Loucy (cell line): ENCODE measurements at regions not wholly inside any gene's neighbourhood (a gene's known extent, or its start where the extent isn't known, plus 50 kb on each side); places are given as distances from the start of the nearest gene placed in this dataset.

Source experiments
- H2AFZ ChIP-seq: fragments of 200-600 bp; sonication (generic); 2 replicates; pipeline ENCODE4 v1.6.0; 2016; ENCODE audit warnings: antibody characterized with exemption, mild to moderate bottlenecking, low read length, moderate library complexity
- H3F3A ChIP-seq: fragments of 200-600 bp; 2 replicates; pipeline ENCODE4 v1.6.0; 2016; ENCODE audit warnings: antibody characterized with exemption, low read depth, mild to moderate bottlenecking
- H3K27me3 ChIP-seq: fragments of 200-600 bp; sonication (generic); 2 replicates; pipeline ENCODE4 v1.6.1; 2014; ENCODE audit warnings: low read length, mild to moderate bottlenecking; ENCODE audit not compliant: insufficient read depth, poor library complexity, severe bottlenecking
- H3K36me3 ChIP-seq: fragments of 200-600 bp; sonication (generic); 2 replicates; pipeline ENCODE4 v1.6.1; 2016; ENCODE audit warnings: low read length; ENCODE audit not compliant: insufficient read depth
- H3K4me1 ChIP-seq: fragments of 200-600 bp; sonication (generic); 2 replicates; pipeline ENCODE4 v1.5.1; 2014; ENCODE audit warnings: low read length, mild to moderate bottlenecking; ENCODE audit not compliant: insufficient read depth, poor library complexity, severe bottlenecking
- H3K4me2 ChIP-seq: fragments of 200-600 bp; sonication (generic); 2 replicates; pipeline ENCODE4 v1.6.0; 2014; ENCODE audit warnings: antibody characterized with exemption, low read length, low read depth, mild to moderate bottlenecking; ENCODE audit not compliant: poor library complexity, severe bottlenecking
- H3K4me3 ChIP-seq: fragments of 200-600 bp; sonication (generic); 2 replicates; pipeline ENCODE4 v1.5.1; 2014; ENCODE audit warnings: low read length, mild to moderate bottlenecking, mixed read lengths; ENCODE audit not compliant: poor library complexity, severe bottlenecking
- H3K79me2 ChIP-seq: fragments of 200-600 bp; sonication (generic); 2 replicates; pipeline ENCODE4 v1.6.1; 2014; ENCODE audit warnings: low read length; ENCODE audit not compliant: insufficient read depth
- H3K9ac ChIP-seq: fragments of 200-600 bp; sonication (generic); 2 replicates; pipeline ENCODE4 v1.6.0; 2014; ENCODE audit warnings: mild to moderate bottlenecking, low read depth, low read length, moderate library complexity; ENCODE audit not compliant: poor library complexity, severe bottlenecking
- H3K9me2 ChIP-seq: fragments of 200-600 bp; sonication (generic); replicated peaks from 2 replicates; pipeline ENCODE4 v1.6.1; 2016; ENCODE audit warnings: low read depth, low read length, mixed read lengths
- H3K9me3 ChIP-seq: fragments of 200-600 bp; sonication (generic); 2 replicates; pipeline ENCODE4 v1.6.1; 2014; ENCODE audit warnings: mild to moderate bottlenecking, antibody characterized with exemption, low read length, low read depth; ENCODE audit not compliant: insufficient read depth
- H4K20me1 ChIP-seq: fragments of 200-600 bp; sonication (generic); 2 replicates; pipeline ENCODE4 v1.6.0; 2014; ENCODE audit warnings: antibody characterized with exemption, low read length, mild to moderate bottlenecking; ENCODE audit not compliant: insufficient read depth, poor library complexity, severe bottlenecking
- CTCF ChIP-seq: fragments of 200-600 bp; sonication (generic); conservative IDR thresholded peaks from 2 replicates; pipeline ENCODE4 v1.5.1; 2014; ENCODE audit warnings: mild to moderate bottlenecking, antibody characterized with exemption, low read length
- EZH2phosphoT487 ChIP-seq: fragments of 200-600 bp; IDR thresholded peaks from 2 replicates; pipeline ENCODE4 v1.6.1; 2018; ENCODE audit warnings: antibody characterized with exemption, mild to moderate bottlenecking, moderate library complexity, borderline replicate concordance

GRCh38 chr1:212196355-212196754 lies 88.9 kb upstream of the PPP2R5A start:
- Histone ChIP-seq H3K4me2 (no peak overlapping the region), H3K36me3 (no peaks in the 10 kb centered on the region), H3F3A (no peaks in the 10 kb centered on the region), H3K9me3 (no peaks in the 10 kb centered on the region), H3K9me2 (no peaks in the 10 kb centered on the region), H3K9ac (no peak overlapping the region), H2AFZ (no peak overlapping the region), H4K20me1 (no peaks in the 10 kb centered on the region), H3K4me1 (peaks cover 2% of the 10 kb centered on the region), H3K27me3 (no peaks in the 10 kb centered on the region), H3K79me2 (no peaks in the 10 kb centered on the region), H3K4me3 (no peak overlapping the region)
- no peak for TF ChIP-seq EZH2phosphoT487
- TF ChIP-seq CTCF: no peak

- no peak overlapping the region for H3K9ac ChIP-seq
- no peaks in the 10 kb centered on the region for H3F3A ChIP-seq
- H3K36me3 ChIP-seq: no peaks in the 10 kb centered on the region
- H3K27me3 ChIP-seq: no peaks in the 10 kb centered on the region
- peaks cover 7% of the 10 kb centered on the region for H3K4me1 ChIP-seq
- H3K4me3 ChIP-seq: no peak overlapping the region
- no peaks in the 10 kb centered on the region for H3K9me2 ChIP-seq
- no peak overlapping the region for H2AFZ ChIP-seq
- H3K79me2 ChIP-seq: no peaks in the 10 kb centered on the region
- H4K20me1 ChIP-seq: no peaks in the 10 kb centered on the region
- H3K4me2 ChIP-seq: no peak overlapping the region
- H3K9me3 ChIP-seq: no peaks in the 10 kb centered on the region
- TF ChIP-seq CTCF: no peak
- no peak for TF ChIP-seq EZH2phosphoT487
These were observed 83.7 kb upstream of the PPP2R5A start for GRCh38 chr1:212201461-212201860.

- Histone ChIP-seq H2AFZ (no peak overlapping the region), H3K4me2 (no peak overlapping the region), H3K79me2 (no peaks in the 10 kb centered on the region), H3K9me3 (no peaks in the 10 kb centered on the region), H3K9me2 (no peaks in the 10 kb centered on the region), H3K36me3 (no peaks in the 10 kb centered on the region), H3K9ac (no peak overlapping the region), H4K20me1 (no peaks in the 10 kb centered on the region), H3K4me3 (no peak overlapping the region), H3K4me1 (peaks cover 7% of the 10 kb centered on the region), H3K27me3 (no peaks in the 10 kb centered on the region), H3F3A (no peaks in the 10 kb centered on the region)
- TF ChIP-seq EZH2phosphoT487: no peak
- TF ChIP-seq CTCF: no peak
These were observed 81.6 kb upstream of the PPP2R5A start for GRCh38 chr1:212203630-212204029.
